Ascending aorta (tissue), 2 donors: ENCODE measurements at regions not wholly inside any gene's neighbourhood (a gene's known extent, or its start where the extent isn't known, plus 50 kb on each side); places are given as distances from the start of the nearest gene placed in this dataset.

Experiments
- DNase-seq, 2 donors: peaks; one replicate each; pipeline ENCODE4 v3.0.0-alpha.2; 2019; ENCODE audit warnings: low spot score in 2 of 2
- H3K27ac ChIP-seq, 2 donors: fragments of 200-600 bp; sonication (generic); one replicate each; pipeline ENCODE4 v1.5.1; 2016 to 2017; ENCODE audit warnings: mild to moderate bottlenecking in 1 of 2
- H3K27me3 ChIP-seq: fragments of 200-600 bp; sonication (generic); one replicate; pipeline ENCODE4 v1.5.1; 2017
- H3K36me3 ChIP-seq, 2 donors: fragments of 200-600 bp; sonication (generic); one replicate each; pipeline ENCODE4 v1.5.1; 2016
- H3K4me1 ChIP-seq, 2 donors: fragments of 200-600 bp; sonication (generic); one replicate each; pipeline ENCODE4 v1.5.1; 2016 to 2017; ENCODE audit warnings: mild to moderate bottlenecking in 1 of 2
- H3K4me3 ChIP-seq, 2 donors: fragments of 200-600 bp; sonication (generic); one replicate each; pipeline ENCODE4 v1.5.1; 2016 to 2017; ENCODE audit warnings: mild to moderate bottlenecking in 1 of 2
- H3K9me3 ChIP-seq, 2 donors: fragments of 200-600 bp; sonication (generic); one replicate each; pipeline ENCODE4 v1.5.1; 2016
- intact Hi-C: fragments of 100-400 bp; cut with DNase I; formaldehyde crosslinking; loops from one replicate; pipeline ENCODE4 v1.15.1; 2023
- TF ChIP-seq, protein P1 (sequence below), 3 experiments: fragments of 200-600 bp in 2 of 3; fragments of 450-650 bp in 1 of 3; sonication (generic) in 2 of 3; IDR thresholded peaks; one replicate each; pipeline ENCODE4 v1.5.1; 2016 to 2019; ENCODE audit warnings: antibody characterized with exemption in 3 of 3, mild to moderate bottlenecking in 1 of 3, moderate library complexity in 1 of 3

DNA sequence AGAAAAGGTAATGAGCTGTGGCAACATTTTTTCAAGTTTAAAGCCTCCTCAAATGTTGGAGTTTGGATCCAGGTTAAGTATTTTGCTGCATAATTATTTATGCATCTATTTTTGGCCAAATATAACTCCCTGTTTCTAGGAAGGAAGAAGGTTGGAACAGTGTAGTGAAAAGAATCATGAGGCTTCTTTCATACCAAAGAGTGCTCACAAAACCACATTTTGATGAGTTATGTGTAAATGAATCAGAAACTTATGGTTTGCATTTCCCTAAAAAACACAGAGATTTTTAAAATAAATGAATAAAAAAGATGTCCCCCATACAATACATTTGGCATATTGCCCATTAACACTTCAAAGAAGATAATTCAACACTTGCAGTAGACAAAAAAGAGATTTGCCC, 246.9 kb upstream of the PRDM1 start:
- no peak for DNase-seq
- no peaks in the 10 kb centered on the region for H3K27me3 ChIP-seq
- no peak overlapping the region for H3K4me3 ChIP-seq
- peaks cover 0 to under 1% of the 10 kb centered on the region in 2 donors for H3K4me1 ChIP-seq
- H3K9me3 ChIP-seq, result no peaks in the 10 kb centered on the region
- H3K27ac ChIP-seq, result no peak overlapping the region
- no peaks in the 10 kb centered on the region for H3K36me3 ChIP-seq
- TF ChIP-seq, protein P1, sequence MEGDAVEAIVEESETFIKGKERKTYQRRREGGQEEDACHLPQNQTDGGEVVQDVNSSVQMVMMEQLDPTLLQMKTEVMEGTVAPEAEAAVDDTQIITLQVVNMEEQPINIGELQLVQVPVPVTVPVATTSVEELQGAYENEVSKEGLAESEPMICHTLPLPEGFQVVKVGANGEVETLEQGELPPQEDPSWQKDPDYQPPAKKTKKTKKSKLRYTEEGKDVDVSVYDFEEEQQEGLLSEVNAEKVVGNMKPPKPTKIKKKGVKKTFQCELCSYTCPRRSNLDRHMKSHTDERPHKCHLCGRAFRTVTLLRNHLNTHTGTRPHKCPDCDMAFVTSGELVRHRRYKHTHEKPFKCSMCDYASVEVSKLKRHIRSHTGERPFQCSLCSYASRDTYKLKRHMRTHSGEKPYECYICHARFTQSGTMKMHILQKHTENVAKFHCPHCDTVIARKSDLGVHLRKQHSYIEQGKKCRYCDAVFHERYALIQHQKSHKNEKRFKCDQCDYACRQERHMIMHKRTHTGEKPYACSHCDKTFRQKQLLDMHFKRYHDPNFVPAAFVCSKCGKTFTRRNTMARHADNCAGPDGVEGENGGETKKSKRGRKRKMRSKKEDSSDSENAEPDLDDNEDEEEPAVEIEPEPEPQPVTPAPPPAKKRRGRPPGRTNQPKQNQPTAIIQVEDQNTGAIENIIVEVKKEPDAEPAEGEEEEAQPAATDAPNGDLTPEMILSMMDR (IDR thresholded peaks at IDR 0.05), result no peak
- intact Hi-C loops, result no loop called here

DNA sequence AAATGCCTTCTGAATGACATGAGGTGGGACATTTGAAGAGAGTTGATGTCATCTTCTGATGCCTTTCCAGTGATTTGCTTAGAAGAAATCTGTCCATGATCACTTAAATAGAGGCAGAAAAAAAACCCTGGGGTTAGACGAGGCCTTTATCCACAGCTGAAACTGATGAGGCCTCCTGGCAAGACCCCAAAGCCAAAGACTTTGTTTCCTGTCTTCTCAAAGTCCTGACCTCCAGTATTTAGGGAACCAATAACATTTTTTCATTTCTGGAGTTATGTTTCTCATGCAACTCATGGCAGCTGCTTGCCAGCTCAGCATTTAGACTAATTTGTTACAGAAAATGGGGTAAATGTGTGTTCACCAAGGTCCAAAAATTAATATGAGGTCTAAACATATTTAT, 248.0 kb upstream of the PRDM1 start:
- no peak for DNase-seq
- TF ChIP-seq, protein P1 (IDR thresholded peaks at IDR 0.05), result no peak
- H3K27me3 ChIP-seq, result no peaks in the 10 kb centered on the region
- H3K4me1 ChIP-seq, result no peaks in the 10 kb centered on the region
- no peaks in the 10 kb centered on the region for H3K9me3 ChIP-seq
- H3K36me3 ChIP-seq, result no peaks in the 10 kb centered on the region
- intact Hi-C loops, result no loop called here
- H3K27ac ChIP-seq, result no peak overlapping the region
- no peak overlapping the region for H3K4me3 ChIP-seq

DNA sequence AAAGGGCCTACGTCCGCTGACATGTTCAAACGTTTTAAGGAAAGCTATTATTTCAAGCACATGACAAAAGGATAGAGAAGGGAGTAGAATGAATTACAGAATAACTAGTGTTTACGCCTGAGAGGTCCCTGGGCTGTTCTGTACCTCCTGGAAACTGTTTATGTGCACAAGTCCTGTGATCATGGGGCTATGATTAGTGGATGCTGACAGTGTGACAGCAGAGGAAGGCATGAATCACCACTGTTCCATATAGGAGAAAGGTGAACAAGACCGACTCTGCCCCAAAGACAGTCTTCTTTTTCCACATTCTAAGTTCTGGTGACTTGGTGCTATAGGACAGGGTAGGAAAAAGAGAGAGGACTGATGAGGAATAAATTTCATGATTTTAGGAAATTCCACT, 249.2 kb upstream of the PRDM1 start:
- no peaks in the 10 kb centered on the region for H3K36me3 ChIP-seq
- H3K4me1 ChIP-seq, result no peaks in the 10 kb centered on the region
- no peak for DNase-seq
- H3K4me3 ChIP-seq, result no peak overlapping the region
- TF ChIP-seq, protein P1 (IDR thresholded peaks at IDR 0.05), result no peak
- H3K9me3 ChIP-seq, result no peaks in the 10 kb centered on the region
- no peak overlapping the region for H3K27ac ChIP-seq
- no peaks in the 10 kb centered on the region for H3K27me3 ChIP-seq
- intact Hi-C loops, result no loop called here

DNA sequence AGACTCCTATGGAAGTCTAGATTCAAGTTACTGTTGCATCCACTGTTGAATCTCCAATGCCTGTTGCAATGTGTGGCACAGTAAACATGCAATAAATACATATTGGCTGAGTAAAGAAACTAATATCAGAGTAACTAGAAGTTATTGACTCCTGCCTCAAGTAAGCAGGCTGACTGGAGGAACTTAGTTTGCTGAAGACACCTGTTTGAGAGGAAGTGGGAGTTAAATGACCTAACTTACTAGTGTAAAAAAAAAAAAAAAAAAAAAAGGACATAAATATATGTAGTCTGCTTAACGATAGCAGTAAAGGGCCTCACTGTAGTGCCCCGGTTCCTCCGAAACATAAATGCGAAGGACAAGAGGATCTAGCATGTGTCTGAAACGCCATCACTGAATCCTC, 249.8 kb upstream of the PRDM1 start:
- Histone ChIP-seq H3K9me3 (no peaks in the 10 kb centered on the region), H3K4me3 (no peak overlapping the region), H3K27me3 (no peaks in the 10 kb centered on the region), H3K27ac (no peak overlapping the region), H3K4me1 (no peaks in the 10 kb centered on the region), H3K36me3 (no peaks in the 10 kb centered on the region)
- no peak for DNase-seq
- TF ChIP-seq, protein P1 (IDR thresholded peaks at IDR 0.05), result no peak
- intact Hi-C loops, result no loop called here

- H3K27ac ChIP-seq, result no peak overlapping the region
- no peak for DNase-seq
- H3K36me3 ChIP-seq, result no peaks in the 10 kb centered on the region
- H3K4me3 ChIP-seq, result no peak overlapping the region
- H3K4me1 ChIP-seq, result no peaks in the 10 kb centered on the region
- TF ChIP-seq, protein P1 (IDR thresholded peaks at IDR 0.05), result no peak
- no peaks in the 10 kb centered on the region for H3K27me3 ChIP-seq
- intact Hi-C loops, result no loop called here
- no peaks in the 10 kb centered on the region for H3K9me3 ChIP-seq
These were observed 250.8 kb upstream of the PRDM1 start for GRCh38 chr6:105835373-105835772.
